GM21723 (cell line): ENCODE measurements at regions not wholly inside any gene's neighbourhood (a gene's known extent, or its start where the extent isn't known, plus 50 kb on each side); places are given as distances from the start of the nearest gene placed in this dataset.

Experiments
- ATAC-seq: cut with Tn5 transposase; IDR thresholded peaks from one replicate; pipeline ENCODE4 v1.9.1; 2021; ENCODE audit warnings: mild to moderate bottlenecking, moderate library complexity; ENCODE audit not compliant: unreplicated experiment

DNA sequence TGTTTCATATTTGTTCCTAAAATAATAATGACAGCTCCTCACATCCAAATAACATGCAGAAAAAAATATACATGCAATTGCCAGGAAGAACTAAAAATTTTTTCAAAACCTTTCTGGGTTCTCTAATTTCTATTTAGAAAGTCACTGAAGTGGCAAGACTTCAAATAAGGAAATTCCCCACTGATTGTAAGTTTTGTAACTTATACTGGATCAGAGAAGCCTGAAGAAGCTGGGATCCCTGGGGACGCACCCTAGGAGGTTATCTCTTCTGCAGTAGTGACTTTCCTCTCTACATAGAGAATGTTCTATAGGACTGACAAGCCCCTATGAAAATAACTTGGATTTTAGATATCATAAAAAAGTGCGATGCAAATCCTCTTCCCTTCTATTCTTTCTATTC, 182.6 kb downstream of the MRPL39 start:
- ATAC-seq: no peak

DNA sequence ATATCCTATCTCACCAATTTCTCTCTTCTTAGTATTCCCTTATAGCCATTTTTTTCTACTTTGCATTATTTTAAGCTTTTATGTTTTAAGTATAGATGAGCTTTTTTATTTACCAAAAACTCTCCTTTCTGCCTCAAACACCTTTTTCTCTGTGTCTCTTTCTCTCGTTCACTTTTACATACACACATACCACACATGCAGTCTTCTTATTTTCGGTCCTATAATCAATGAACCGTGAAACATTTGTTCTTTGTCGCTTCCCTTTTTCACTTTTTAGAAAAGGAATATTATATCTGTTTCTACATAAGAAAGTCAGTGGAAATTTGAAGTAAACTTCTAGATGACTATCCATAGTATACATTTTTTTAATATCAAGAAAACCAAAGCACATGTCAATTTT, 183.2 kb downstream of the MRPL39 start:
- ATAC-seq: no peak

DNA sequence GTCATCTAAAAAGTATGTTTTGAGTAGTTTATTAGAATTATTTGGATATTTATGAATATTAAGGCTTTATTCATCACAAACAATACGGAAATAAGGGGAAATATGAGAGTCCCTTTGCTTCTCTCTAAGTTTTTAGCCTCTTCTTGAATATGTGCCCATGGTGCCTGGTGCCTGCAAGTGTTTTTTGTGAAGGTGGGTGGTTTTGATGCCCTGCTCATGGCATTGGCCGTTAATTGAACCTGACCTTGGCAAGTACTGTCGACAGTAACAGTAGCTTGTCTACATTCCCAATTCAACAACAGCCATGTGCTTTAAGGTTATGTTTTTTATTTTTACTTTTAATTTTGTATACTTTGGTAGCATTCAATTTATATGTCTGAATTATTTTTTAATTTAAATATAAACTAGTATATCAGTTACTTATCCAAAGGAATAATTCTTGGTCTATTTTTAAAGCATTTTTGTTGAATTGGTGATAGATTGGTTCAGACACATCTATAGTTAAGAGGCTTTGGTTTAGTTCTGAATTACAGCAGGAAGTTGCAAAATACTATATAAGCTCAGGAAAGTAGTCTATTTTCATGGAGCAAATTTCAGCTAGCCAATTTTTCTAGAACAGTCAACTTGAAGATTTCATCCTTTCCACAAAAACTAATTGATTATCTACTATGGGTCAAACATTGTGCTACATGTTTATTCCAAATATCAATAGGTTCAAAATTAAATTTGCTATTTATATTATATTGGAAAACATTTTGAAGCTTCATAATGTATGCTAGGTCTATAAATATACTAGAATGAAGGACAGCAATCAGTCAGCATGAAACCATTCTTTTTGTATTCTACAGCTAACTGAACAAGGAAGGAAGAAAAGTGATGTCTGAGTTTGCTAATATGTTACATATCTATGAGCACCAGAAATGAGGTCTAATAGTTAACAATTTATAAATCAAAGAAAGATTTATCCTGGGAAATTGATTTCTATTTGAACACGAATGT, 184.4 kb downstream of the MRPL39 start:
- ATAC-seq: no peak

DNA sequence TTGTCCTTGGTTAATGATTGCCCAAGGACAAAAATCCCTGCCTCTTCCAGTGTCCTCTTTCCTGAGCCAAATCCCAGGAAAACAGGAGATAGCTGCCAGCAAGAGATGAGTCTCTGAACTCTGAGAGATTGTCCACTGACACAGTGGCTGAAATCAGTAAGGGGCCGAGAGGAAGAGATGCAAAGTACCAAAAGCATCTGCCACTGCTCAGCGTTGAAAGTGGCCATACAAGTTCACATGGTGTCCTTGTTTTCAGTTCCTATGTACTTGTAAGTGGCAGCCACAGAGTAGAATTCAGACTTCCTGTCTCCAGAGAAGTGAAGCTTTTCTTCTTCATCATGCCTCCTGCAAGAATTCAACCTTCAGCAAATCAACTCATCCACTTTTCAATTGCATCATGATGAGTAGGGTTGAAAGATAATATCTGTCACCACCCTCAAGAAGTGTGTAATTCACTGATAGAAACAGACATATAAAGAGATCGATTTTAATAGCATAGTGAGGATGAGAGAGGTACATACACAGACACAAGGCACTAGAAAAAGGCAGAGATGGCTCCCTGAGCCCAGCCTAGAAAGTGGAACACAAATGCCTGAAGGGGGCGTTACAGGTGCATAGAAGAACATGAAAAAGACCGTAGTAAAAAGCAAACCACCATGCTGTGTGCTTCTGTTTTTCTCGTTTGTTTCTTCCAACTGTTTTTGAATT, 185.8 kb downstream of the MRPL39 start:
- ATAC-seq: peak; percentile 73

DNA sequence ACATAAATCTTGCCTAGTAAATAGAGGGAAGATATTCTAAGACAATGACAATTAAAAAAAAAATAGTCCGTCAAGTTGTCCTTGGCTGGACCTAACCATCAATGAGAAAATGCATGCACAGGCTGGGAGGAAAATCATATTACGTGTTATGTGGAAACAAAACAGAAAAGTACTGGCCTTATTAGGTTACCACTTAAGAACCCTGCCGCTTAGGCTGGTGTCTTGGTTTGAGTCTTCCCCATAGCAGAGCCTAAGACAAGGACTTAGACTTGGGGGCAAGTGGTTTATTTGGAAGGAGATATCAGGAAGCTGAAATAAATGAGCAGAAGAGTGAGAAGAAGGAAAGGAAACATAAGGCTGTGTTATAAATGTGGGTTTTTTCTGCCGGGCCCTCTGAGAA, 186.4 kb downstream of the MRPL39 start:
- ATAC-seq: peak; percentile 1

DNA sequence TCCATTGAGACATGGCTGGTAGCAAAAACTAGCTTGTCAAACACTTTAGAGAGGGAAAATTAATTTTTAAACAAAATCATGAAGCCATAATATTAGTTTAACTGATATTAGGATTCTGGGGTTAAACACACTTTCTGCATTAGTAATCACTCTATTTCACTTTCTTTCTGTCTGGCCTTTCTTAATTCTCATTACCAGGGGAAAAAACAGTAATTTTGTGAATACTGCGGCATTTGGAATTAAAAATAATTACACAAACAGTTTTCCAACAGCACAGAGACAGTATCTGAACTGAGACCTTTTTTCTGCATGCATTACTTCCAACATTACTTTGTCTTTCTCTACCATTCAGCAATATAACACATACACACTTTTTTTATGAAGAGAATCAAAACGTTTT, 190.6 kb downstream of the MRPL39 start:
- ATAC-seq: no peak

DNA sequence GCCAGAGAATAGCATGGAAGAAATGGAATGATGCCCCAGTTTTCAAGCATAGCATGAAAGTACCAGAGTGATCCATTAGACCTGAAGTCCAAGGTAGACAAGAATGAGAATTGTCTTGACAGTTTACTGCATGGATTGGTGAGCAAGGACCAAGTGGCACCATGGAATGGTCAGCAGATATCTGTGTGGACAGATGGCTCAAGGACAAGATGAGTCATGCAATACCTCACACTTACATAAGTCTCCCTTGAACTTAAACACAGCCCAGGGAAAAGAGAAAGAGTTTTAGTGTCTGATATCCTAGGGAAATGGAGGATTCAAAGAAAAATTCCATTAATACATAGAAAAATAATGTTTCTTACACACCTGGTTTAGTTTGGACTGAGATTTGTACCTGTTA, 195.2 kb downstream of the MRPL39 start:
- ATAC-seq: no peak

DNA sequence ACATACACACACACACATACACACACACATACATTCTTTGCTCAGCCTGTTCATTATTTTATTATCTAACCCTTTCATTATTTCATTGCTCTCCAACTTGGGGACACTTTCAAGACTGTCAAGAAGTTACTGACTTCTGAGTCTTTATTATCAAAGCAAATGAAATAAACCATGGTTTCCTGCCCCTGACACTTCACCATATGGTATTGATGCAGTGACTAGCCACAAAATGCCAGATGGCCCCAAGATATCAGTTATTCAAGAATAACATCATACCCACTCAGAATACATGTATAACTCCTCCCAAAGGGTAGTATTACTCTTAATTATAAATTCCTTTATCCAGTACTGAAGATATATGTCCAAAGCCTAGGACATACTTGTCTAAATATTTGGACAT, 197.3 kb downstream of the MRPL39 start:
- no peak for ATAC-seq

DNA sequence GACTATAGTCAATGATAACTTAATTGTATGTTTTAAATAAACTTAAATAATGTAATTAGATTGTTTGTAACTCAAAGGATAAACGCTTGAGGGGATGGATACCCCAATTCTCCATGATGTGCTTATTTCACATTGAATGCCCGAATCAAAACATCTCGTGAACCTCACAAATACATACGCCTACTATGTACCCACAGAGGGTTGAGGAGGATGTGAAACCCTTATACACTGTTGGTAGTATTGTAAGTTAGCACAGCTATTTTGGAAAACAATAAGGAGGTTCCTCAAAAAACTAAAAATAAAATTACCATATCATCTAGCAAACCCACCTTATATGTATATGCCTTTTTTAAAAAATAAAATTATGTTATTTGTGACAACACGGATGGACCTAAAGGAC, 198.6 kb downstream of the MRPL39 start:
- no peak for ATAC-seq

DNA sequence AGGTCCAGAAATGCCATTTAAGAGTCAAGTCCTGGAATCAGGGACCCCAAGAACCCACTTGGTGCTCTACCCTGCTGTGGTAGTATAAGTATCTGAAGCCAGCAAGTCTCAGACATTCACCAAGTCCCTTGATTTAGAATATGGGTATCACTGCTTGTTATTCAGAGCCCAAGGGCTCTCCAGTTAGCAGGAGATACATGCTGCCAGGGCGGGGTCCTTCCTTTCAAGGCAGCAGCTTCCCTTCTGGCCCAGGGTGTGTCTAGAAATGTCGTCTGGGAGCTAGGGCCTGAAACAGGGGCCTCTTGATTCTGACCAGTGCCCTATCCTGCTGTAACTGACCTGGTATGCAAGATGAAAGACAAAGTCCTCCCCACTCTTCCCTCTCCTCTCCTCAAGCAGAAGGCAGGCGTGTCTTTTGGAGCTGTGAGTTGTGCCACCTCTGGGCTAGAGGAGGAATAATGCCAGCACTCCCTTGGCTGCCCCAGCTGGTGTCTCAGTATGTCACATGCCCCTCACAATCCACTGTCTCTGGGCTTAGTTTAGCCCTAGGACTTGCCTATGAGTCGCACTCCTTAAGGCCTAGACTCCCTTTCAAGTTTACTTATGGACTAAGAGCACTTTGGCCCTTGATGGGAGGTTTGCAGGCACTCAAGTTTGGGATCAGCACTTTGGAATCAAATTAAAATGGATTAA, 200.2 kb downstream of the MRPL39 start:
- no peak for ATAC-seq

DNA sequence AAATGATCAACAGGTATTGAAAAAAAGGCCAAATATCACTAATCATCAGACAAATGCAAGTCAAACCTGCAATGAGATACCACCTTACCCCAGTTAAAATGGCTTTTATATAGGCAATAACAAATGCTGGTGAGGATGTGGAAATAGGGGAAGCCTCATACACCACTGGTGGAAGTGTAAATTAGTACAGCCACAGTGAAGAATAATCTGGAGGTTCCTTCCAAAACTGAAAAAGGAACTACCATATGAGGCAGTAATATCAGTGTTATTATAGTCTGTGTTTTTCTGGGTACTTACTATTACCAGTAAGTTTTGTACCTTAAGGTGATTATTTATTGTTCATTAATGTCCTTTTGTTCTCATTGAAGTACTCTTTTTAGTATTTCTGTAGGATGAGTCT, 201.3 kb downstream of the MRPL39 start:
- no peak for ATAC-seq

DNA sequence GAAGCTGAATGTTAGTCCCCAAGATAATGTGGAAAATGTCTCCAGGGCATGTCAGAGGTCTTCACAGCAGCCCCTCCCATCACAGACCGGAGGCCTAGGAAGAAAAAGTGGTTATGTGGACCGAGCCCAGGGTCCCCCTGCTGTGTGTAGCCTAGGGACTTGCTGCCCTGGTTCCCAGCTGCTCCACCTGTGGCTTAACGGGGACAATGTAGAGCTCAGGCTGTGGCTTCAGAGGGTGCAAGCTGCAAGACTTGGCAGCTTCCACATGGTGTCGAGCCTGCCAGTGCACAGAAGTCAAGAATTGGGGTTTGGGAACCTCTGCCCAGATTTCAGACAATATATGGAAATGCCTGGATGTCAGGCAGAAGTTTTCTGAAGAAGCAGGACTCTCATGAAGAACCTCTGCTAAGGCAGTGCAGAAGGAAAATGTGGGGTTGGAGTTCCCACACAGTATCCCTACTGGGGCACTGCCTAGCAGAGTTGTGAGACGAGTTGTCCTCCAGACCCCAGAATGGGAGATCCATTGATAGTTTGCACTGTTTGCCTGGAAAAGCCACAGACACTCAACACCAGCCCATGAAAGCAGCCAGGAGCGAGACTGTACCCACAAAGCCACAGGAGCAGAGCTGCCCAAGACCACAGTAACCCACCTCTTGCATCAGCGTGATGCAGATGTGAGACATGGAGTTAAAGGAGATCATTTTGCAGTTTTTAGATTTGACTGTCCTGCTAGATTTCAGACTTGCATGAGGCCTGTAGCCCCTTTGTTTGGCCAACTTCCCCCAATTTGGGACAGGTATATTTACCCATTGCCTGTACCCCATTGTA, 204.9 kb downstream of the MRPL39 start:
- no peak for ATAC-seq

DNA sequence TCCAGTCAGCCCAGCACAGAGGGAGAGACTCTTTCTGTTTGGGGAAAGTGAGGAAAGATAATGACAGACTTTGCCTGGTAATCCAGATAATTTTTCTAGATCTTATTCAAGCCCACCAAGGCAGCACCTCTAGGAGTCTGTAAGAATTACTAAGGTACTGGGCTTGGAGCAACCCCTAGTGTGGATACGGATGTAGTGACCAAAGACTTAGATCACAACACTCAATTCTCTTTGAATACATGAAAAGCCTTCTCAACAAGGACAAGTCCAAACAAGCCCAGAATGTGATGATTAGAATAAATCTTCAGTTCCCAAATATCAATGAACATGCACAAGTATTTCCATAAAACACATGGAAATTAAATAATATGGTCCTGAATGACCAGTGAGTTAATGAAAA, 206.9 kb downstream of the MRPL39 start:
- ATAC-seq: no peak

DNA sequence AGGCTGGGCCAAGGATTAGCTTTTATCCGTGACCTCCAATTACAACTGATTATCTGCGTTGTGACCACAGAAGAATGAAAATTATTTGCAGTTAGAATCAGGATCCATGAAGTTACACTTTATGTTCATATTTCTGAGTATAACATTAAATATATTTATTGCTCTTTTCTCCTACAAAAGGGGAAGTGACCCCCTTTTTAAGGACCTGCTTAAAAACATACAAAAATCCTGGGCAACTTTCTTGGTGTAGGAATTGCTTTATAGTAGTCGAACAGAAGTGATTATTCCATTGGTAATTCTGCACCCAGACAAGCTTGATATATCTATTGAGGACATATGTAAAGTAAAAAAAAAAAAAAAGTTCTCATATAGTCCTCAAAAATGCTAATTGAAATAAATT, 208.7 kb downstream of the MRPL39 start:
- ATAC-seq: no peak

DNA sequence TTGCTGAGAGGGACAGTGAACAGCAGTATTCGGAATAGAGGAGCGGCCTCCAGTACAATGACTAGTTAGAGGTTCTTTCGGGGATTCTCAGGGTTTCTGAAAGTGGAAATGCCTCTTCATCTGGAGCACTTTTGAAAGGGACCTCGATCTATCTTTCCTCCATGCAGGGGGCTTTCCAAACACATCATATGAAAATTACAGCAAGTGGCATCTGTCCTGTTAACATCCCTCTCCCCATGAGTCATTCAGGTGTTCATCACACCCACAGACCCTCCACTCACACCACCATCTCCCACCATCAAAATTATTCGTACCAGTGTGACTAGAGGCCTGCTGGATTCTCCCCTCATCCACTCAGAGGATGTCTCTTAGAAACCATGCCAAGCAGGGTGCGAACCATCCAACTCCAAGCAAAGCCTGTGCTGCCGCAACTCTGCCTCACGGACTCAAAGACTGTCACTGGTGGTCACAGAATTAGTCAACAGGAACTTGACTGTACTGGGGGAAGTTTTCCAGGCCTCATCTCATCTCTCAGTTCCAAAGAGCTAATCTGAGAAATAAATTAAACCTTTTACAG, 211.1 kb downstream of the MRPL39 start:
- peak; percentile 85 for ATAC-seq

DNA sequence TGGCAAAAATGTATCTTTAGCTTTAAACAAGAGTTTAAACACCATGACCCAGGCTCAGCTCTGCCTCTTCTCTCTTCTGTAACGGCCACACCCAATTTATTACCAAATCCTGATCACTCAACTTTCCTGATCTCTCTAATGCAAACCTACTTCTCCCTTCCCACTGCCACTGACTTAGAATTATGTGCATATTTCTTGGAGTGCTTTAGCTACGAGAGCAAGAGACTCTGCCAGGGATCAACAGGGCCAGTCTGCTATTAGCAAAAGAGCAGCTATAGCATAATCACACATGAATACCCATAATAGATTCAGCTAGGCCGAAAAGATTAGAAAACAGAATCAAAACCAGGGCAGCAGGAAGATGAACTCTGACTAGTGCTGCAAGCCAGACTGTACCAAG, 215.5 kb downstream of the MRPL39 start:
- ATAC-seq: no peak

DNA sequence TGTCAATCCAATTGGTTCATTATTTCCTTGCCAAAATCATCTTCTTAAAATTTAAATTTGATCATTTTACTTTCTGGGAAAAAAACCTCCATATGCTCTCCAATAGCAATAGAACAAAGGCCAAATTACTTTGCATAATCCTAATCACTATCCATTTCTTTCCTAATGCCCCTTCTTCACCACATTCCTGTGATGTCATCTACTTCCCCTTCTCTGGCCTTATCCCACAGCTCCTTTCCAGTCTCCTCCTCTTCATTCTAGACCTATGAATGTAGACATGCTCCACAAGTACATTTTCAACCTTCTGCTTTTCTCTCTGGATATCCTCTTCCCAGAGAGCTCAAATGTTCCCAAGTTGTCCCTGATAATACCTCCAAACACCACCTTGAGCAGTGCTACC, 216.6 kb downstream of the MRPL39 start:
- ATAC-seq: no peak

DNA sequence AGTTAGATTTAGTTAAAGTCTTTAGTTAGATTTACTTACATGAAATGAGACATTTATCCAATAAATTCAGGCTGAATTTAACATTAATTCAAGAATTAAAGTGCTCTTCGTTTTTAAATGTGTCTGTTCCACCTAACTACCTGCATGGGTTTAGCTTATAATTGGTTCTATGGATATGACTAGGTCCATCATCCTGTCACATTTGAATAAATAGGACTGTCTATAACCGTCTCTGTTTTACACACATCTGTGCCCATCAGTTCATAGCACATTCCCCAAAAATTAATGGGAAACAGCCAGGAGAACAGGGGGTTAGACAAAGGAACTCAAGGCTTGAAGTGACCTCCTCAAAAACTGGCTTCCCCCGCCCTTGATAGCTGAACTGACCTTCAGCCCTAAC, 219.6 kb downstream of the MRPL39 start:
- ATAC-seq: no peak

DNA sequence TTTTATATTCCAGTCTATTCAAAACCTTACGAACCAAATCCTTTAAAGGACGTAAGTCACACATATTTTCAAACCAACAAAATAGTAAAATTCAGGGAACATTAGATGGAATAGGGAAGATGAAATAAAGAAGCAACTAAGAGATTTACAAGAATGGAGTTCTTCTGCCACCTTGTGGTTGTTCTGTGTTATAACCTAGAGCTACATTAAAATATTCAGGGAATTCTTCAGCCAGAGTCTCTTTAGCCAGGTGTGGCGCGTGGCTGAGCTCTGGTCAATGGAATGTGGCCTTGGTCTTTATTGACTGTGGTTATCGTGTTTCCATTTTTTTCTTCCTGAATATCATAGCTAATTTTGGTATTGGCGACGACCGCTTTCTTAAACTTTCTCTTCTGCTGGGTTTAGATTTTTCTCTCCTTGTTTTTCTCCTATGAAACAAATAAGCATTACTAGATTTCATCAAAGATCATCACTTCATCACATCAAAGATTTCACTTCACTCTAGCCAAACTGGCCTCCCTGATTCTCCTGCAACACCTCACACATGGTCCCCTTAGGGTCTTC, 221.3 kb downstream of the MRPL39 start:
- ATAC-seq: no peak

DNA sequence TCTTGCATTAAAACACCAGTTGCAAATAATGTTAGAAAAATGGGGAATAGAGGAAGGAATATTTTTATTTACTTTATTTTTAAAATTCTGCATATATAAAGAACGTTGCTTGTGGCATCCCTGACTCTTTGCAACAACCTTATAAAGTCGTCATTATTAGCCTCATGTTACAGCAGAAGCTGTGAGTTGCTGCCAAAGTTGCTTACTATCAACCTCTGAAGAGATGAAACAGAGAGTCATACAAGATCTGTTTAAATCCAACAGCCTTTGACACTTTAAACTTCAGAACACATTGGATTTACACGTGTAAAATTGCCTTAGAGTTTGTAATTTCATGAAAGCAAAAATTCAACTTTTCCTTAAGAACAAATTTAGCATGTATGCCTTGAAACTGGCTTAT, 221.9 kb downstream of the MRPL39 start:
- ATAC-seq: no peak
